Gastrocnemius medialis (tissue), 4 donors: ENCODE measurements at regions not wholly inside any gene's neighbourhood (a gene's known extent, or its start where the extent isn't known, plus 50 kb on each side); places are given as distances from the start of the nearest gene placed in this dataset.

Experiments
- ATAC-seq, 2 donors: fragments of 150-250 bp; one replicate each; pipeline ENCODE4 v1.9.1; 2016
- DNase-seq, 2 donors: peaks; one replicate each; pipeline ENCODE4 v3.0.0-alpha.2; 2019
- H3K27ac ChIP-seq, 4 donors: fragments of 200-600 bp; sonication (generic); 1 replicate in 1 of 4; 2 replicates in 3 of 4; pipeline ENCODE4 v1.5.1; 2016 to 2018; ENCODE audit warnings: mild to moderate bottlenecking in 2 of 4, moderate library complexity in 1 of 4
- H3K27me3 ChIP-seq, 3 donors: fragments of 200-600 bp; sonication (generic) in 2 of 3; 1 replicate in 1 of 3; 2 replicates in 2 of 3; pipeline versions ENCODE4 v1.5.1 to v1.6.0; 2016 to 2019; ENCODE audit warnings: mild to moderate bottlenecking in 1 of 3, moderate library complexity in 1 of 3
- H3K36me3 ChIP-seq, 2 donors: fragments of 200-600 bp; sonication (generic) in 1 of 2; one replicate each; pipeline ENCODE4 v1.5.1; 2017 to 2018
- H3K4me1 ChIP-seq, 2 donors: fragments of 200-600 bp; sonication (generic) in 1 of 2; one replicate each; pipeline ENCODE4 v1.5.1; 2016 to 2017; ENCODE audit warnings: mild to moderate bottlenecking in 2 of 2
- H3K4me3 ChIP-seq, 4 donors: fragments of 200-600 bp; sonication (generic) in 3 of 4; 1 replicate in 1 of 4; 2 replicates in 3 of 4; pipeline ENCODE4 v1.5.1; 2016 to 2019; ENCODE audit warnings: mild to moderate bottlenecking in 2 of 4
- H3K9me3 ChIP-seq, 3 donors: fragments of 200-600 bp; sonication (generic) in 2 of 3; 1 replicate in 1 of 3; 2 replicates in 2 of 3; pipeline ENCODE4 v1.5.1; 2016 to 2019
- CTCF ChIP-seq, 5 experiments: fragments of 450-650 bp in 3 of 5; fragments of 200-600 bp in 2 of 5; sonication (generic) in 2 of 5; IDR thresholded peaks in 4 of 5; conservative IDR thresholded peaks in 1 of 5; 1 replicate in 4 of 5; 2 replicates in 1 of 5; pipeline ENCODE4 v1.5.1; 2016 to 2019; ENCODE audit warnings: antibody characterized with exemption in 5 of 5, mild to moderate bottlenecking in 3 of 5, moderate library complexity in 3 of 5
- POLR2A ChIP-seq, 2 donors: fragments of 450-650 bp; IDR thresholded peaks; one replicate each; pipeline ENCODE4 v1.6.1; 2017; ENCODE audit warnings: antibody characterized with exemption in 2 of 2, mild to moderate bottlenecking in 2 of 2, moderate library complexity in 2 of 2
- in situ Hi-C, 4 donors: fragments of 200-750 bp; cut with MboI; loops; one replicate each; pipeline versions ENCODE4 v1.15.0 to v1.8.0; 2017; ENCODE audit warnings: low sequenced_read_pairs in 4 of 4
- intact Hi-C: fragments of 100-400 bp; cut with DNase I; formaldehyde crosslinking; loops from one replicate; pipeline ENCODE4 v1.15.1; 2023; ENCODE audit warnings: low total_unique reads

- no peak overlapping the region for H3K27ac ChIP-seq
- H3K27me3 ChIP-seq = peaks cover 0 to 4% (median 2%) of the 10 kb centered on the region in 3 donors
- no peaks in the 10 kb centered on the region for H3K4me1 ChIP-seq
- intact Hi-C loops = no loop called here
- H3K36me3 ChIP-seq = no peaks in the 10 kb centered on the region
- no peak for TF ChIP-seq CTCF (IDR thresholded peaks at IDR 0.05 in 4 of 5, conservative IDR thresholded peaks at IDR 0.05 in 1 of 5)
- no peak for TF ChIP-seq POLR2A (IDR thresholded peaks at IDR 0.05)
- ATAC-seq (no peak), DNase-seq (no peak)
- in situ Hi-C loops = no loop called here
- no peak overlapping the region for H3K4me3 ChIP-seq
- no peaks in the 10 kb centered on the region for H3K9me3 ChIP-seq
Measured at GRCh38 chr12:3974883-3975282, 101.7 kb upstream of the PARP11 start.

- H3K9me3 ChIP-seq = no peaks in the 10 kb centered on the region
- H3K27me3 ChIP-seq = peaks cover 0 to 4% (median 2%) of the 10 kb centered on the region in 3 donors
- in situ Hi-C loops (no loop called here), intact Hi-C loops (no loop called here)
- no peak overlapping the region for H3K27ac ChIP-seq
- DNase-seq (no peak), ATAC-seq (no peak)
- H3K36me3 ChIP-seq = no peaks in the 10 kb centered on the region
- no peaks in the 10 kb centered on the region for H3K4me1 ChIP-seq
- TF ChIP-seq POLR2A (IDR thresholded peaks at IDR 0.05) (no peak), CTCF (IDR thresholded peaks at IDR 0.05 in 4 of 5, conservative IDR thresholded peaks at IDR 0.05 in 1 of 5) (no peak)
- H3K4me3 ChIP-seq = no peak overlapping the region
Measured at GRCh38 chr12:3973973-3974644, 100.9 kb upstream of the PARP11 start.

GRCh38 chr12:3973269-3973884 lies 100.2 kb upstream of the PARP11 start:
- Histone ChIP-seq H3K4me3 (no peak overlapping the region), H3K27ac (no peak overlapping the region)

DNA sequence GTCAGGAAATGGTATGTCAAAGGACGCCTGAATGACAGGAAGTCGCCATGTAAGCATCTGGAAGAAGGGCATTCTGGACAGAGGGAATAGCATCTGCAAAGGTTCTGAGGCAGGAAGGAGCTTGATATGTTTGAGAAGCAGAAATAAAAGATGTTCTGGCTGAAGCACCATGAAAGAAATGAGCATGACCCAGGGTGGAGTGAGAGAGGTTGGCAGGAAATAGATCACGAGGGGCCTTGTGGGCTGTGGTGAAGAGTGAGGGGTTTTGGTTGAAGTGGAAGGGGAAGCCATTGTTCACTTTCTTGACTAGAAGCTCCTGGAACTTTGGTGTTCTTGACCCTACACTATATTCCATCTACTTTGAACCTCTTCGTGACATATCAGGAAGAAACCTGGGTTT lies 99.4 kb upstream of the PARP11 start:
- TF ChIP-seq CTCF (IDR thresholded peaks at IDR 0.05 in 4 of 5, conservative IDR thresholded peaks at IDR 0.05 in 1 of 5) (no peak), POLR2A (IDR thresholded peaks at IDR 0.05) (no peak)
- no peak overlapping the region for H3K27ac ChIP-seq
- ATAC-seq (no peak), DNase-seq (no peak)
- no peaks in the 10 kb centered on the region for H3K9me3 ChIP-seq
- no peaks in the 10 kb centered on the region for H3K36me3 ChIP-seq
- intact Hi-C loops = no loop called here
- H3K4me3 ChIP-seq = no peak overlapping the region
- in situ Hi-C loops = no loop called here
- no peaks in the 10 kb centered on the region for H3K4me1 ChIP-seq
- H3K27me3 ChIP-seq = peaks cover 0 to 4% (median 2%) of the 10 kb centered on the region in 3 donors

More at GRCh38 chr12:3973269-3973884, 100.2 kb upstream of the PARP11 start:
- in situ Hi-C loops = no loop called here
- Histone ChIP-seq H3K9me3 (no peaks in the 10 kb centered on the region), H3K27me3 (peaks cover 0 to 4% (median 2%) of the 10 kb centered on the region in 3 donors), H3K36me3 (no peaks in the 10 kb centered on the region), H3K4me1 (no peaks in the 10 kb centered on the region)
- no peak for DNase-seq
- intact Hi-C loops = no loop called here
- TF ChIP-seq POLR2A (IDR thresholded peaks at IDR 0.05) (no peak), CTCF (IDR thresholded peaks at IDR 0.05 in 4 of 5, conservative IDR thresholded peaks at IDR 0.05 in 1 of 5) (no peak)
- ATAC-seq = no peak
